Keratinocyte (primary cell): ENCODE measurements at regions not wholly inside any gene's neighbourhood (a gene's known extent, or its start where the extent isn't known, plus 50 kb on each side); places are given as distances from the start of the nearest gene placed in this dataset.

Experiments used
- DNase-seq: peaks from one replicate; pipeline ENCODE4 v3.0.0-alpha.2; 2011; ENCODE audit warnings: low read depth, missing footprints, low spot score
- FAIRE-seq: peaks from 2 replicates; lab custom pipeline; 2011; peaks lifted over from hg19 to GRCh38; lab: Jason Lieb, UNC
- H2AFZ ChIP-seq: 2 replicates; pipeline ENCODE4 v1.6.0; 2012; ENCODE audit warnings: low read length, control low read depth, inconsistent platforms; ENCODE audit not compliant: control insufficient read depth
- H3K27ac ChIP-seq: 2 replicates; pipeline ENCODE4 v1.5.1; 2011; ENCODE audit warnings: low read length; ENCODE audit not compliant: control insufficient read depth, insufficient read depth
- H3K27me3 ChIP-seq: 3 replicates; pipeline ENCODE4 v1.6.0; 2011; ENCODE audit warnings: low read length; ENCODE audit not compliant: control insufficient read depth, insufficient read depth; ENCODE audit errors: extremely low read depth
- H3K36me3 ChIP-seq, 2 experiments: 2 replicates in 1 of 2; 3 replicates in 1 of 2; pipeline ENCODE4 v1.5.1; 2011; ENCODE audit warnings: low read length in 2 of 2, mild to moderate bottlenecking in 1 of 2; ENCODE audit not compliant: control insufficient read depth in 2 of 2, insufficient read depth in 2 of 2; ENCODE audit errors: extremely low read depth in 1 of 2
- H3K4me1 ChIP-seq: 3 replicates; pipeline ENCODE4 v1.5.1; 2011; ENCODE audit warnings: low read length; ENCODE audit not compliant: control insufficient read depth, insufficient read depth; ENCODE audit errors: extremely low read depth
- H3K4me2 ChIP-seq: 3 replicates; pipeline ENCODE4 v1.6.0; 2011; ENCODE audit warnings: low read depth, low read length; ENCODE audit not compliant: control insufficient read depth, insufficient read depth; ENCODE audit errors: extremely low read depth
- H3K4me3 ChIP-seq, 3 experiments: fragments of 200-600 bp in 1 of 3; sonication (generic) in 1 of 3; 2 replicates in 2 of 3; 3 replicates in 1 of 3; pipeline ENCODE4 v1.5.1; 2011 to 2016; ENCODE audit warnings: low read length in 3 of 3, mild to moderate bottlenecking in 3 of 3, control low read depth in 2 of 3, inconsistent platforms in 1 of 3, low read depth in 1 of 3, mixed read lengths in 1 of 3, mixed run types in 1 of 3, moderate library complexity in 1 of 3; ENCODE audit not compliant: control insufficient read depth in 2 of 3, insufficient read depth in 2 of 3; ENCODE audit errors: extremely low read depth in 1 of 3
- H3K79me2 ChIP-seq: 2 replicates; pipeline ENCODE4 v1.6.0; 2012; ENCODE audit warnings: low read length; ENCODE audit not compliant: control insufficient read depth, insufficient read depth
- H3K9ac ChIP-seq: 3 replicates; pipeline ENCODE4 v1.6.0; 2011; ENCODE audit warnings: low read length; ENCODE audit not compliant: control insufficient read depth, insufficient read depth; ENCODE audit errors: extremely low read depth
- H3K9me1 ChIP-seq: 3 replicates; pipeline ENCODE4 v1.6.0; 2011; ENCODE audit warnings: low read length; ENCODE audit not compliant: control insufficient read depth, insufficient read depth; ENCODE audit errors: extremely low read depth
- H3K9me3 ChIP-seq: 2 replicates; pipeline ENCODE4 v1.5.1; 2012; ENCODE audit warnings: low read depth, low read length; ENCODE audit not compliant: control insufficient read depth
- H4K20me1 ChIP-seq: 3 replicates; pipeline ENCODE4 v1.6.0; 2011; ENCODE audit warnings: low read length; ENCODE audit not compliant: control insufficient read depth, insufficient read depth; ENCODE audit errors: extremely low read depth
- CTCF ChIP-seq, 3 experiments: IDR thresholded peaks in 1 of 3; conservative IDR thresholded peaks in 1 of 3; optimal IDR thresholded peaks in 1 of 3; 2 replicates in 2 of 3; 3 replicates in 1 of 3; pipeline versions ENCODE3 to v1.5.1; 2011; ENCODE audit warnings: low read length in 3 of 3, mild to moderate bottlenecking in 3 of 3, moderate library complexity in 2 of 3, control low read depth in 1 of 3, inconsistent platforms in 1 of 3; ENCODE audit not compliant: insufficient read depth in 2 of 3; ENCODE audit errors: extremely low read depth in 1 of 3
- EZH2 ChIP-seq: IDR thresholded peaks from one replicate; pipeline ENCODE4 v1.6.1; 2012; ENCODE audit warnings: inconsistent platforms, mild to moderate bottlenecking, low read length, moderate library complexity
- dilution Hi-C: fragments of 300-500 bp; cut with MboI; formaldehyde crosslinking; loops from one replicate; pipeline ENCODE4 v1.7.0; 2020; ENCODE audit warnings: low sequenced_read_pairs; ENCODE audit not compliant: extremely low pct_ligation_motif_present

- no peak overlapping the region for H2AFZ ChIP-seq
- H3K36me3 ChIP-seq = no peaks in the 10 kb centered on the region
- H3K4me2 ChIP-seq = no peak overlapping the region
- no peak overlapping the region for H3K9ac ChIP-seq
- no peaks in the 10 kb centered on the region for H3K27me3 ChIP-seq
- no peak for TF ChIP-seq CTCF (optimal IDR thresholded peaks at IDR 0.05 in 1 of 3, IDR thresholded peaks at IDR 0.05 in 1 of 3, conservative IDR thresholded peaks at IDR 0.05 in 1 of 3; ENCODE audit: extremely low read depth in 1 of 3, insufficient read depth in 2 of 3, low read length in 3 of 3)
- no peak for TF ChIP-seq EZH2
- no peaks in the 10 kb centered on the region for H3K79me2 ChIP-seq
- H3K27ac ChIP-seq = no peak overlapping the region
- FAIRE-seq (no peak), DNase-seq (no peak)
- peaks cover 19% of the 10 kb centered on the region for H3K9me3 ChIP-seq
- no peaks in the 10 kb centered on the region for H3K9me1 ChIP-seq
- H3K4me3 ChIP-seq = no peak overlapping the region
- dilution Hi-C loops = no loop called here
- H4K20me1 ChIP-seq = no peaks in the 10 kb centered on the region
- H3K4me1 ChIP-seq = no peaks in the 10 kb centered on the region
Measured at GRCh38 chr14:101352567-101352966, 208.7 kb upstream of the DIO3 start.

GRCh38 chr14:101353422-101353821 lies 207.9 kb upstream of the DIO3 start:
- Histone ChIP-seq H2AFZ (no peak overlapping the region), H3K9ac (no peak overlapping the region), H3K79me2 (no peaks in the 10 kb centered on the region), H3K4me2 (no peak overlapping the region), H3K27me3 (no peaks in the 10 kb centered on the region), H3K4me3 (no peak overlapping the region), H4K20me1 (no peaks in the 10 kb centered on the region), H3K4me1 (no peaks in the 10 kb centered on the region), H3K27ac (no peak overlapping the region), H3K36me3 (no peaks in the 10 kb centered on the region), H3K9me3 (peaks cover 17% of the 10 kb centered on the region), H3K9me1 (no peaks in the 10 kb centered on the region)
- FAIRE-seq = no peak
- no peak for DNase-seq
- TF ChIP-seq EZH2 (no peak), CTCF (optimal IDR thresholded peaks at IDR 0.05 in 1 of 3, IDR thresholded peaks at IDR 0.05 in 1 of 3, conservative IDR thresholded peaks at IDR 0.05 in 1 of 3; ENCODE audit: extremely low read depth in 1 of 3, insufficient read depth in 2 of 3, low read length in 3 of 3) (no peak)
- dilution Hi-C loops = no loop called here
